ENCODE measurements at regions not wholly inside any gene's neighbourhood (a gene's known extent, or its start where the extent isn't known, plus 50 kb on each side); places are given as distances from the start of the nearest gene placed in this dataset.

DNA sequence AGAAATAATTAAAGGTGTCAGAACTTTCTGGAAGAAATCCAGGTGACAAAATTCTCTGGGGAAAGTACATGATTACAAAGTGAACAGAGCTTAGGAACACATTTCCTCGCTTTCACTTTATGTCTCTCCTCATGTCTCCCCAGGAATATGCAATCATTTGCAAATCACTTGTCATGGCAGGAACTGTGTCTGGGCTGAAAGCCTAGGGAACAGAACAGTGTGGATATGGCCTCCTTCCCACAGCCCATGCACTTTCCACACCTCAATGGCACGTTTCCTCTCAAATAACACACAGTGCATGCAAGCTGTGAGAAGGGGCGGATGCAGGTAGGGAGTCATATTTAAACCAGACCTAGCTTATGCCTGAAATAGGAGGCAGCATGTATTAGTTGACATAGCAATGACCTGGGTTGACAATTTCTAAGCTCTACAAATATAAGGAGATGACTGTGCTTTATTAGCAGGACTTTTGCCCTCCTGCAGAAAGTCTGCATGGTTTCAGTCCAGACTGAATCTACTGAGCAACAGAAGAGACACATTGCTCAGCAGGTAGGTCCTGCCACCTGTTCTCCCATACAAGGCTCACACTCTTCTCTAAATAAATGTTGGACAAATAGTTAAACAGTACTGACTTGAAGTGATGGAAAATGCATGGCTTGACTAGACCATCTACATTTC lies 236.0 kb upstream of the ELAC2 start:
- Histone ChIP-seq H3K4me1 (ENCODE audit: low read depth) (no peaks in the 10 kb centered on the region), H3K36me3 (ENCODE audit: low read depth) (no peaks in the 10 kb centered on the region), H3K9me3 (no peaks in the 10 kb centered on the region), H3K4me3 (no peak overlapping the region)
- TF ChIP-seq, protein P1, sequence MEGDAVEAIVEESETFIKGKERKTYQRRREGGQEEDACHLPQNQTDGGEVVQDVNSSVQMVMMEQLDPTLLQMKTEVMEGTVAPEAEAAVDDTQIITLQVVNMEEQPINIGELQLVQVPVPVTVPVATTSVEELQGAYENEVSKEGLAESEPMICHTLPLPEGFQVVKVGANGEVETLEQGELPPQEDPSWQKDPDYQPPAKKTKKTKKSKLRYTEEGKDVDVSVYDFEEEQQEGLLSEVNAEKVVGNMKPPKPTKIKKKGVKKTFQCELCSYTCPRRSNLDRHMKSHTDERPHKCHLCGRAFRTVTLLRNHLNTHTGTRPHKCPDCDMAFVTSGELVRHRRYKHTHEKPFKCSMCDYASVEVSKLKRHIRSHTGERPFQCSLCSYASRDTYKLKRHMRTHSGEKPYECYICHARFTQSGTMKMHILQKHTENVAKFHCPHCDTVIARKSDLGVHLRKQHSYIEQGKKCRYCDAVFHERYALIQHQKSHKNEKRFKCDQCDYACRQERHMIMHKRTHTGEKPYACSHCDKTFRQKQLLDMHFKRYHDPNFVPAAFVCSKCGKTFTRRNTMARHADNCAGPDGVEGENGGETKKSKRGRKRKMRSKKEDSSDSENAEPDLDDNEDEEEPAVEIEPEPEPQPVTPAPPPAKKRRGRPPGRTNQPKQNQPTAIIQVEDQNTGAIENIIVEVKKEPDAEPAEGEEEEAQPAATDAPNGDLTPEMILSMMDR (IDR thresholded peaks at IDR 0.05) = no peak
- no peak for DNase-seq
- intact Hi-C loops (cut with DNase I, micrococcal nuclease) = no loop called here
- peak; percentile 22 for ATAC-seq

DNA sequence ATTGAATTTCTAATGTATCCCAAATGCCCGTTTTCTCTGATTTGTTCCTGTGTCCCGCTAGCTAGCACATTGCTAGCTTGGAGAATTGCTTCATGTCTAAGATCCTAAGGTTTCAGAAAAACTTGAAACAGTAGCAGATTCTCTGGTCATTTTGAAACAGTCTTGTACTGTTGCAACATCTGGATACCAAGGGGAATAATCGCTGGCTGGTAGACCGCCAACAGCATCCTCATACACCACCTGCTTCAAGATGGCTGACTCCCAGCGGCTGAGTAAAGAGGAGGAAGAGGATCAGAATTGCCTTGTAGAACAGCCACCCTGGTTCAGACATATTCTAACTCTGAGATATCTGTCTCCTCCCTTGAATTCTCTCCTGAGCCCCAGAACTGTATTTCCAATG lies 226.7 kb upstream of the ELAC2 start:
- H3K9me3 ChIP-seq = no peaks in the 10 kb centered on the region
- ATAC-seq (no peak), DNase-seq (no peak)
- intact Hi-C loops (cut with DNase I, micrococcal nuclease) = no loop called here
- H3K4me3 ChIP-seq = no peak overlapping the region
- H3K4me1 ChIP-seq (ENCODE audit: low read depth) = no peaks in the 10 kb centered on the region
- no peaks in the 10 kb centered on the region for H3K36me3 ChIP-seq (ENCODE audit: low read depth)
- TF ChIP-seq, protein P1 (IDR thresholded peaks at IDR 0.05) = no peak

DNA sequence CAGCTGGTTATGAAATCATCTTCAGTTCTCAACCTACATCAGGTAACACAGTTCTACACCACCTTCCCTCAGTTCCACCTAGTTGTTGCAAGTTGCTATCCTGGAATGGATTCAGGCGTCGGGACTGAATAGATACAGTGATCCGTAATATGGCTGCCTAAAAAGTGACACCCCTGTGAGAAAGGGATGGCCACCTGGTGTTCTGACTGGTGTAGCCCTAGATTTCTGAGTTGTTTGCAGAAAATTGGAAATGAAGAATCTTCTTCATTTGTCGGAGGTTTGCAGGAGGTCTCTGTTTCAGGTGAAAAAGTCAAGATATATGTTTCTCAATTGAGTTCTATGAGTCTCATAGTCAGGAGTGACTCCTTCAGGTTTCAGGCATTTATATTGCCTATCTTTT lies 225.8 kb upstream of the ELAC2 start:
- intact Hi-C loops (cut with DNase I, micrococcal nuclease) = no loop called here
- TF ChIP-seq, protein P1 (IDR thresholded peaks at IDR 0.05) = no peak
- Histone ChIP-seq H3K4me1 (ENCODE audit: low read depth) (no peaks in the 10 kb centered on the region), H3K4me3 (no peak overlapping the region), H3K36me3 (ENCODE audit: low read depth) (no peaks in the 10 kb centered on the region), H3K9me3 (no peaks in the 10 kb centered on the region)
- DNase-seq = no peak
- ATAC-seq = no peak

DNA sequence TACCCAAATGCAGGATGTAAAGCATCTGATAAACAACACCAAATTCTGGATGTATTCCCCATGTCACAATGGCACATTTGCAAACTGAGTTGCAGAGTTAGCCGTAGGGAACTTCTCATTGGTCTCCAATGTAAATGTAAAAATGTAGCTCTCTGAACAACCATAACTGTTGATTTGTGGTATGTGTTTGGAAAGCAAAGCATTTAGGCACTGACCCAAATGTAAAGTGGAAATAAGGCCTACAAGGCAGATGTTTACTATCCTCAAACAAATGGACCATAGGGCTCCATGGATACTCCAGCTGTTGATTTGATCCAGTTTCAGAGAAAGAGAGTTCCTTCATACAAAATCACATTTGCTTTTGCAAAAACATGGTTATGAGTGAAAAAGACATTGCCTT lies 223.0 kb upstream of the ELAC2 start:
- ATAC-seq (no peak), DNase-seq (no peak)
- TF ChIP-seq, protein P1 (IDR thresholded peaks at IDR 0.05) = no peak
- intact Hi-C loops (cut with DNase I, micrococcal nuclease) = no loop called here
- Histone ChIP-seq H3K36me3 (ENCODE audit: low read depth) (no peaks in the 10 kb centered on the region), H3K4me1 (ENCODE audit: low read depth) (no peaks in the 10 kb centered on the region), H3K9me3 (no peaks in the 10 kb centered on the region), H3K4me3 (no peak overlapping the region)

DNA sequence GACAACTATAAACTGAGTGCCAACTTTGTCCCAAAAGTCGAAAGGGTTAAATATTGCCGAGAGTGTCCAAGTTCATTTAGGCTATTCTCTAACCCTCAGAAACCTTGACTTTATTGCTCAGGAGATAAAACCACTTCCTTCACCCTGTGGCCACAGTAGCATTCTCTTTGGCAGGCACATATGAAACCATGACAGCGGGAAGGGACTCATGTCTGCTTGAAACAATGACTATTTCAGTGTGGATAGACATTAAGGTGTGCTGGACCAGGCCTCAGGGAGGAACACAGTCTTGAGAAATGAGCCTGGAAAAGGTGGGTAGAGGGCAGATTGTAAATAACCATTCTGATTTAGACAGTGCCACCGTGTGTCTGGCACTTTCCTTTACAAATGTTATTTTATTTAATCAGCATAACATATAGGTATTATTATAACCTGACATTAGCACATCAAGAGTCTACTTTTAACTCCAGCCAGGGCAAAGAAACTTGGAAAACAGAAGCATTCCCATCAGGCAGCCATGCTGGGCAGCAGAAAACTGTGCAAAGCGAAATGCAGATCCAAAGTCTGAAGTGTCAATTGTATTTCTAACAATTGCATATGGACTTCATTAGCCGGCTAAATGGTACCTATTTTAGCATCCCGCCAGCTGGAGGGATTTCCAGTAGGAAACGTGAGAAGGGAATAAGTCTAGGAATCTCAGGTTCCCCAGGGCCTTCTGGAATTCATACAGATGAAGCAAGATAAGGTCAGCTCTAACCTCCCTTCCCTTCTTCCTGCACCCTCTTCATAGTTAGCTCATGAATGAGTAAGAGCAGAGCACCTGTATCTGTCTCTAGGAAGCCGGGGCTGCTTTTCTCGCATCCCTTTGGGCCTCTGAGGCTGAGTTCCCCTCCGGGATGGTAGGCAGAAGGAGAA lies 212.8 kb upstream of the ELAC2 start:
- TF ChIP-seq, protein P1 (IDR thresholded peaks at IDR 0.05) = no peak
- no peak overlapping the region for H3K4me3 ChIP-seq
- H3K4me1 ChIP-seq (ENCODE audit: low read depth) = no peaks in the 10 kb centered on the region
- no peaks in the 10 kb centered on the region for H3K36me3 ChIP-seq (ENCODE audit: low read depth)
- DNase-seq (no peak), ATAC-seq (peak; percentile 50)
- intact Hi-C loops (cut with DNase I, micrococcal nuclease) = loop anchor here in 1 of 2 donors (2.0 kb wide), 1 partner anchor 26 kb away; no protein-coding TSS in a partner anchor
- no peaks in the 10 kb centered on the region for H3K9me3 ChIP-seq
